ENCODE measurements at regions not wholly inside any gene's neighbourhood (a gene's known extent, or its start where the extent isn't known, plus 50 kb on each side); places are given as distances from the start of the nearest gene placed in this dataset.

- TF ChIP-seq CTCF (IDR thresholded peaks at IDR 0.05; ENCODE audit: low read length) (no peak), EZH2 (IDR thresholded peaks at IDR 0.05; ENCODE audit: borderline replicate concordance, low read length) (no peak)
These were observed 99.7 kb downstream of the PLCE1 start for GRCh38 chr10:94093286-94093905.

Measured in OCI-LY1 (cell line).